Fibroblast of skin of right quadriceps (primary cell): ENCODE measurements at regions not wholly inside any gene's neighbourhood (a gene's known extent, or its start where the extent isn't known, plus 50 kb on each side); places are given as distances from the start of the nearest gene placed in this dataset.

Experiments
- DNase-seq: peaks from one replicate; pipeline ENCODE4 v3.0.0-alpha.2; 2013

DNA sequence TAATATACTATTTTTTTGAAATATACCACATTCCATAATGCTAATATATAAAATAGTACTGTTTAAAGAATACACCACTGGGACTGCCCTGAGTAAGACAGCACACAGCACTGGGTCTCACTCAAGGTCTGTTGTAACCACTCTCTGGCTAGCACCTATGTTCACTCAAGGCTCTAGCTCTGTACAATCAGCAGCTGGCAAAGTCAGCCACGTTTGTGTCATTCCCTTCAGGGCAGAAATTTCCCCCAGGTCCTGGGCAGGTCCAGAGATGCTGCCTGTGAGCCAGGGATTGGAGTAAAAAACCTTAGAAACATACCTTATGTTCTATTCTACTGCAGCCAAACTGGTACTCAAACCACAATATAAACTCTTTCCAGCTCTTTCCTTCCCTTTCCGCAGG, 1160.2 kb upstream of the ADGRL3 start:
- no peak for DNase-seq

DNA sequence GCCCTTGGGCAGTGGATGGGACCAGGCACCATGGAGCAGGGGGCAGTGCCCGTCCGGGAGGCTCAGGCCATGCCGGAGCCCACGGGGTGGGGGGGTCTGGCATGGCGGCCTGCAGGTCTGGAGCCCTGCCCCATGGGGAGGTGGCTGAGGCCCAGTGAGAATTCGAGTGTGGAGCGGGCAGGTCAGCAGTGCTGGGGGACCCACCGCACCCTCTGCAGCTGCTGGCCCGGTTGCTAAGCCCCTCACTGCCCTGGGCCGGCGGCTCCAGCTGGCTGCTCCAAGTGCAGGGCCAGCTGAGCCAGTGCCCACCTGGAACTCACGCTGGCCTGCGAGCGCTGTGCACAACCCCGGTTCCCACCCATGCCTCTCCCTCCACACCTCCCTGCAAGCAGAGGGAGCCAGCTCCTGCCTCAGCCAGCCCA, 1157.9 kb upstream of the ADGRL3 start:
- DNase-seq: no peak

DNA sequence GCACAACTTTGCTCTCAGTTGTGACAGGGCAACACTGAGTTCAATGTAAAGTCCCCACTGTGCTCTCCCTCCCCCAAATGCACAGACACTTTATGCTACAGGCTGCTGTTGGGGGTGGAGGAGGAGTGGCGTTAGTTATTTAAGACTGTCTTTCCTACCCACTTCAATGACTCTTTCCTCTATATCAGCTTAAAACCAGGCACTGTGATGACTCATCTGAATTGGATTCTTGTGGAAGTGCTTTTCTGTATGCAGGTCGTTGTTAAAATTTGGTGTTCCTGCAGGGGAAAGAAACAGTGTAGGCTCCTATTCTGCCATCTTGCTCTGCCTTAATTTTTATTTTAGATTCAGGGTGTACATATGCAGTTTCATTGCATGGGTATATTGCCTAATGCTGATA, 1157.2 kb upstream of the ADGRL3 start:
- no peak for DNase-seq

DNA sequence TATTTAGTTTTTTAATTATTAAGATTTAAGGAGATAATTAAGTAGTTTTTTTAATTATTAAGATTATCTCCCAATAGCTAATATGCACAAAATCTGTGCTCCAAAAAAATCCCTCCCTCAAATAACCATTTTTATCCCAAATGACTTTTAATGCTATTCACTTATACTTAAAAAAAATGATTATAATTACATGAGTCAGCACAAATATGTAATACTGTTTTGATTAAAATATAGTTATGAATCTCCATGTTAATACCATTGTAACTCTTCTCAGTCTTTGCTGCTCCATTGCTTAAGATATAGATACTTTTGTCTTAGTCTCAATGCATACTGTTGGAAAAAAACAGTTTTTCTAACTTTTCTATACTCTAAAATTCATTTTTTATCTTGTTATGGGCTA, 1121.1 kb upstream of the ADGRL3 start:
- no peak for DNase-seq

DNA sequence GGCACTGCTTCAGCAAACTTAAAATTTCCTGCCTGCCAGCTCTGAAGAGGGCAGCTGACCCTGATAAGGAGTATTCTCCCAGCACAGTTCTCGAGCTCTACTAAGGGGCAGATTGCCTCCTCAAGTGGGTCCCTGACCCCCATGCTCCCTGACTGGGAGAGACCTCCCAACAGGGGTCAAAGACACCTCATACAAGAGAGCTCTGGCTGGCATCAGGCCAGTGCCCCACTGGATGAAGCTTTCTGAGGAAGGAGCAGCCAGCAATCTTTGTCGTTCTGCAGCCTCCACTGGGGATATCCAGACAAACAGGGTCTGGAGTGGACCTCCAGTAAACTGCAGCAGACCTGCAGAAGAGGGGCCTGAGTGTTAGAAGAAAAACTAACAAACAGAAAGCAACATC, 1118.3 kb upstream of the ADGRL3 start:
- DNase-seq: no peak

DNA sequence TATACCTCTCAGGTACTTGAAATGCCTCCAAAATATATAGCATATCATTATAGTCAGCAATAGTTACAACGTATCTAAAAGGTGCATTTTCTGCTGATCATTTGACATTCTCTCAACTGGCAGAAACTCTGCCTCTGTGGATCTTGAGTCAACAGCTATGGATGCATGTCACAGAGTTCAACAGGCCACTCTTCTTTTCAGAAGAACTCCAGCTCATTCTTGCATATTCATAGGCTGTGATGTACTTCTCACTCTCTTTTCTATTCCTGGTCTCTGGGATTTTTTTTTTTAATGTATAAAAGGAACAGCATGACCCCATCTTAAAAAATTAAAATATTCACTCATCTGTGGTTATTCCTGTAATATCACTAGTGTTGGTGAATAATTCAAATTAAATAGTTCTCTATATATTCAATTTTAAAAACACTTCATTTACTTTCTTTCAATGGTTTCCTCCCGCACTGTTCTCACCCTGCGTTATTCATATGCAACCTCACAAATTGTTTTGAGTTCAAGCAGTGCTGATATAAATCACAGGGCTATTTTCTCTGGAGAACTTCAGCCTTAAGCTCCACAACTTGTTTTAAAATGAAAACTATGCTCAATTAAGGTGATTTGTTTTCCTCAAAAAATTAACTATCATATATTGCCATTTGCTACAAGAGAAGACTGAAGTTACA, 1111.2 kb upstream of the ADGRL3 start:
- DNase-seq: no peak

DNA sequence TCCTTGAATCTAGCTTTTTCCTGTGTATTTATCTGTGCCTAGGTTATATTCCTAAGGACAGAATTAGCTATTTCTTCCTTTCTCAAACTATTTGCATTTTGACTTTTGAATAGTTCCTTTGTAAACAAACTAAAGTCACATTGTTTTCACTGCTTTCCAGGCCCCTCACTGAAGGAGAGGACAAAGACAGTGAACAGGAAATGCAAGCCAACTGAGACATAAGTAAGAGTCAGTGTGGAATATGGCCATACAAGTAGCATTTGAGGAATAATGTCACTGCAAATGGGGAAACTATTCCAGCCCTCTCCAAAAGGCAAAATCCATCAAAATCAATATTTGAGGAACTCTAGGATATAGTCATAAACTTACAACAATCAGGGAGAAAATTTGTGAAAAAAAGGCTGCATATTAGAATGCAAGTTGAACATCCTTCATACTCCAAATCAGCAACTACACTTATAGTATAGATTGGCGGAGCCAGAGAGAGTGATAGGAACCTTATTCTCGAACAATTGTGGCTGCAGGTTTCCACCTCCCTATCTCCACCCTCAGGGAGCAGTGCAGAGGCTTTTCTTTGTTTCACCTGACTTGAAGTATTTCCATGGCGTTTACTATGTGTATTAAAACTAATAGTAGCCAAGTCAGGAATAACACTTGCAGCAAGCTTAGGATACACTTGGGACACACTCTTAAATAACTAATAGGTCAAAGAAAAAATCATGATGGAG, 1110.4 kb upstream of the ADGRL3 start:
- no peak for DNase-seq

DNA sequence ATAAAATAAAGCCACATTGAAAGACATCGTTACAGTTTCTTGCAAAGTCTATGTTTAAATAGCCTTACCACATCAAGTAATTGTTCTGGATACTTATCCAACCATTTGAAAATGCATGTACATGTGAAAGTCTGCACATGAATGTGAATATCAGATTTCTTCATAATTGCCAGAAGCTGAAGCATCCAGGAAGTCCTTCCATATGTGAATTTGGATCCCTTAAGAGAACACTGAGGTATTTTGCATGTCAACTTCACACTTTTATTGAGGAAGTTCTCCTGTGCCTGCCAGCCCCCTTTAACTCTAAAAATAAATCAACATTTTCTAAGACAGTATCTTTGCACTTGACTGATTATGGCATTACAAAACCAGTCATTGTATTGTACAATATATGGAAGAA, 1103.5 kb upstream of the ADGRL3 start:
- no peak for DNase-seq

DNA sequence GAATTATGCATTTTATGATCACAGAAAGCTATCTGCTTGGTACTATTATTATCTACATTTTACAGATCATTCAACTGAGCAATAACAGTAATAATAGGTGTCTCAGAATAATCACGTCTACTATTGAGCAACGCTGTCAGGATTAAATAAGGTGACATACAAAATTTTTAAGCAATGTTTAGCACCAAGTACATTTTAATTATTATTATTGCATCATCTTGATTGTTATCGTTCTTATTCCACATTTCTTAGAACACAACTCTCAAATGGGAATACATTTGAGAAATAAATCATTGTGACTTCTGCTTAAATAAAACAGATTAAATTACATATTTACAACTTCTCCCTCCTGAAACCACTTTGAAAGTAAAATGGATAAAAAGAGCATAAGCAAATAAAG, 1083.5 kb upstream of the ADGRL3 start:
- DNase-seq: no peak

DNA sequence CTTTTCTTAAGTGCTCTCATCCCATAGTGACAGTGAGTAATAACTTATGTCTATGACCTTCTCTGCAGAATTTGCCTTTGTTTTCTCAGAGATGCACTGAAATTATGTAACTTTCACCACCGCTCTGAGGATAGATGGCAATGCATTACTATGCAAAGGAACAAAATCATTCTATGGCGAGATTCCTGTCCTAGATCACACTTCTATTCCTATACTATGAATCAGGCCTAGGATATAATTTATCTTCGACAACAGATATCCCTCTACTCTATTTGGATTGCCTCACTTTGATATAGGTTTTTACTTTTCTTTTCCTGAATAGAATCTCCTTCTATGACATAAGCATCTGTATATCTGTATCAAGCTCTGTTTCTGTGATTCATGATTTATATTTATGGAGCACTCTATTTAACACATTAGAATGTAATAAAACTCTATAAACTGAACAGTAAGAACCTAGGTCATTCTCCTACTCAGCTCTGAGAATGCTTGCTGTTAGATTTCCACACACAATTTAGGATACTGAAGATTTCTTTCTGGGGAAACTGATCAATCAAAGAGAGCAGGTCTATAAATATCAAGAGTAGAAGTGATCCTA, 1082.3 kb upstream of the ADGRL3 start:
- no peak for DNase-seq

DNA sequence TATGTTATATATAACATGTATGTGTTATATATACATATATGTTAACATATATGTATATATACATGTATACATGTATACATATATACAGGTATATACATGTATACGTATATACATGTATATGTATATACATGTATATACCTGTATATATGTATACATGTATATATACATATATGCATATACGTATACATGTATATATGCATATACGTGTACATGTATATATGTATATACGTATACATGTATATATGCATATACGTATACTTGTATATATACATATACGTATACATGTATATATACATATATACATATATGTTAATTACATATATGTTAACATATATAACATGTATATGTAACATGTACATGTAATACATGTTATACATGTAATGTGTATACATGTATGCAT, 1077.3 kb upstream of the ADGRL3 start:
- DNase-seq: no peak

DNA sequence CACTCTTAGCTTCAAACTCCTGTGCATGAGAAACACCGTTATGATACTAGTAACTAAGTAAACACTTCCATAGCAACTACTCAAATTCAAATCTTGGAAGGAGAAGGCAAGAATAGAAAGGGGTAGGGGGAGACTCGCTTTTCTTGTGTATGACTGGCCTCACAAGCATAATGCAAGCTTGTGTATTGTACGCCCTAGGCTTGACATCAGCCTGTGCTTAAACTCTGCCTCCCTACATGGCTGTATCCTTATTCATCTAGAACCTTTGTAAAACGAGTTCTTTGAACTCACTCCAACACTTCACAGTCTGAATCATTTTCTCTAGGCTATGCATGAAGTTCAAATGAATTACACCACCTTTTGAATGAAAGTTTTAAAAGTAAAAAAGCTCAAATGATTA, 1071.2 kb upstream of the ADGRL3 start:
- peak; percentile 5 for DNase-seq

DNA sequence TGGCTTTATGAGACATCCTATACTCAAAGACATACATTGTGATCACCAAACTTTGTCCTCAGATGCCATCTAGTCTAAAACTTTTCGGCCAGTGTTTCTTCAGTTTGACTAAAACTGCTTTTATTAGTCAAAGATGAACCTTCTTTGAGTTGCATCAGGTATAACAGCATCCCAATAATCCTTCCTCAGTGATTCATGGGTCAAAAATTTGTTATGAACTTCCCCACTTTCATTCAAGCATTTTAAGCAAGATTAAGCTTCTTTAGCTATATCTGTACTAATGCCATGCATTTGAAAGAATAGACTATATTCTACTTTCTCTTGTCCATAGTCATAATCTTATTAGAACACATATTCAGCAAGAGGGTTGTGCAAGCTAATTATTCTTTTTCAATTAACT, 1070.4 kb upstream of the ADGRL3 start:
- DNase-seq: peak; percentile 9

DNA sequence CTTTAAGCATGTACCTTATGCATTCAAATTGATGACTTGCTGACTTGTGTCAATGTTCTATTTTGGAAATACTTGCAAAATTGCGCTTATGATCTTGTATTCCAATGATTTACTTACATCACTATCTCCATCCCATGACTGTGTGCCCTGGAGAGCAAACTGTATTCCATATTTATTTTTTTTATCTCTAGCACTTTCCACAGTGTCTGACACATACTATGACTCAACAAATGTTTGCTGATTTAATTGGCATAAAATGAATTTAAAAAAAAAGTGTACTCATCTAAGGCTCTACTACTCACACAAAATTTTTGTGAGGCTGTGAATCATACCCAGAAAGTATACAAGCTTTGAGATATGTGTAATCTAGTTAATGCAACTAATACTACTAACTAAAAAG, 1066.8 kb upstream of the ADGRL3 start:
- DNase-seq: peak; percentile 34

DNA sequence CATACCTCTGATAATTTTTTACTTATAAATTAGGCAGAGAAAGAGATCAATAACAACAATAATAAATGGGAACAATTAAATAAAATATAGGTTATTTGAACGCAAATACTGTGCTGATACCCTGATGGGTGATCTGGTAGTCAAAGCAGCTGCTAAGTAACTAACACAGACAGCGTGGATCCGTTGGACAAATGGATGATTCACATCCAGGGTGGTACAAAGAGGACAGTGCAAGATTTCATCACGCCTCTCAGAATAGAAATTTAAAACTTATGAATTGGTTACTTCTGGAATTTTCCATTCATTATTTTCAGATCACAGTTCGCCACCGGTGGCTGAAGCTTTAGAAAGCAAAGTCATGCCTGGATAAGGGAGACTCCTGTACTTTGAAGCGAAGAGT, 1066.0 kb upstream of the ADGRL3 start:
- no peak for DNase-seq

DNA sequence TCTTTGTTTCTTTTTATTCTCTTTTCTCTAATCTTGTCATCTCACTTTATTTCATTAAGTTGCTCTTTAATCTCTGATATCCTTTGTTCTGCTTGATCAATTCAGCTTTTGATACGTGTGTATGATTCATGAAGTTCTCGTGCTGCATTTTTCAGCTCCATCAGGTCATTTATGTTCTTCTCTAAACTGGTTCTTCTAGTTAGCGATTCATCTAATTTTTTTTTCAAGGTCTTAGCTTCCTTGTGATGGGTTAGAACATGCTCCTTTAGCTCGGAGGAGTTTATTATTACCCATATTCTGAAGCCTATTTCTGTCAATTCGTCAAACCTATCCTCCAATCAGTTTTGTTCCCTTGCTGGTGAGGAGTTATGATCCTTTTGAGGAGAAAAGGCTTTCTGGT, 1045.0 kb upstream of the ADGRL3 start:
- DNase-seq: no peak

DNA sequence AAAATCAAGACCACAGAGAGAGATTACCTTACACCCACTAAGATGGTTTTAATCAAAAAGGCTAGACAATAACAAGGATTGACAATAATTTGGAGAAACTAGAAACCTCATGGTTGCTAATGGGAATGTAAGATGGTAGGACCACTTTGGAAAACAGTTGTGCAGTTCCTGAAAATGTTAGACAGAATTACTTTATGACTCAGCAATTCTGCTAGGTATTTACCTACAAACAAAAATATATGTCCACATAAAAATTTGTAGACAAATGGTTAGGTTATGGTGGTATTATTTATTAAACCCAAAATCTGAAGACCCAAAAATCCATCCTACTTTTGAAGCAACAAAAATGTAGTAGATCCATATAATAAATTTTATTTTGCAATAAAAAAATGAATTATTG, 1027.0 kb upstream of the ADGRL3 start:
- no peak for DNase-seq

DNA sequence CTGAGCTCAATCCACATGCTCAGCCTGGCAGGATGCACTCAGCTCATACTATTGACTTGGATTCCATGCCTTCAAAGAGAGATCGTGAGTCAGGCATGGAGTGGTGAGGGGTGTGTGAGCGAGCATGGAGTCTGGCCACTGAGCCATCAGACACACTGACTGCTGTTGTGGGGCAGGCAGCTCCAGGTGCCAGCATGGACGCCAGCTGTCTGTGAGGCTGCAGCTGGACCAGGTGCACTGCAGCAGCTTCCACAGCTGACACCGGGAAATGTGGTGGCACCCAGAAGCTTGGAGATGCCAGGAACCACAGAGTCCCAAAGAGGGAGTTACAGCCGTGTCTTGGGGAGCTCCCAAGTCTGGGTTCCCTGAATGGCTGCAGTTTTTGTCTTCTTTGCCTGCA, 1026.4 kb upstream of the ADGRL3 start:
- DNase-seq: no peak

DNA sequence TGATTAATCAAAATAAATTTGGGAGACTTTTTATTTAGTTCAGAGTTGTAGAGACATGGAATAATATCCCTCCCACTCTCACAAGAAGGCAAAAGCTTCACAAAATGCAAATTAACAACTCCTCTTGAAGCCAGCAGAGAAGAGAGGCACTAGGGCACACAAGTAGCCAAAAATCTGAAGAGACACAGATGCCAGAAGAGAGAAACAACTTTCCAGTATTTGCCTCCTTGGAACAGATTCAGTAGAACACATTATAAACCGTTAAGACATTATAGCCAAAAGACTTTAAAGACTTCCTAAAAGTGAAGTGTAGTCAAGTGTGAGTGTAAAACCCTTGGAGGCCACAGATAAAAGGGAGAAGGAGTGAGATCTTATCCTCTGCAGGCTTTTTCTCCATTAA, 1024.9 kb upstream of the ADGRL3 start:
- DNase-seq: no peak

DNA sequence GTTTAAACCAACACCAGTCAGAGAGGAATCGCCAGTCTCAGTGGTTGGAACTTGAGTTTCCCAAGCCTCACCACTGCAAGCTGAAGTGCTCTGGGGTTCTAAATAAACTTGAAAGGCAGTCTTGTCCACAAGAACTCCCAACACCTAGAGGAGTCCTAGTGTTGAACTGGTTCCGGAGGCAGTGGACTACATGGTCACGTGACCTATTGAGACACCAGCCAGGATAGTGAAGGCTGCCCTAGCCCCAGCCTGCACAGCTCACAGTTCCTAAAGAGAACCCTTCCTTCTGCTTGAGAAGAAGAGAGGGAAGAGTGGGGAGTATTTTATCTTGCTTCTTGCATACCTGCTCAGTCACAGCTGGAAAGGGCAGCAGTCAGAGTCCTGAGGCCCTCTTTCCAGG, 1012.7 kb upstream of the ADGRL3 start:
- no peak for DNase-seq

DNA sequence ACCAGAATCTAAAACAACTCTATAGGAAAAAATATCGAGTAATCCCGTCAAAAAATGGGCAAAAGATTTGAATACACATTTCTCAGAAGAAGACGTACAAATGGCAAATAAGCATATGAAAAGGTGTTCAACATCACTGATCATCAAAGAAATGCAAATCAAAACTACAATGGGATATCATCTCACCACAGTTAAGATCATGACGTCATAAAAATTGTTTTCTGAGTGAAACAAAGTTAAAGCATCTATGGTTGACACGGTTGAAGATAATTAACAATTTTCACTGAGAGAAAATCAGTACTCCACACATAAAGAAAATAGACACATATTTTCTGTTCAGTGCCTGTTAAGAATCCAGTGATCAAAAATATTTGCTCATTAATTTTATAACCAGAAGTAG, 1010.8 kb upstream of the ADGRL3 start:
- DNase-seq: no peak

DNA sequence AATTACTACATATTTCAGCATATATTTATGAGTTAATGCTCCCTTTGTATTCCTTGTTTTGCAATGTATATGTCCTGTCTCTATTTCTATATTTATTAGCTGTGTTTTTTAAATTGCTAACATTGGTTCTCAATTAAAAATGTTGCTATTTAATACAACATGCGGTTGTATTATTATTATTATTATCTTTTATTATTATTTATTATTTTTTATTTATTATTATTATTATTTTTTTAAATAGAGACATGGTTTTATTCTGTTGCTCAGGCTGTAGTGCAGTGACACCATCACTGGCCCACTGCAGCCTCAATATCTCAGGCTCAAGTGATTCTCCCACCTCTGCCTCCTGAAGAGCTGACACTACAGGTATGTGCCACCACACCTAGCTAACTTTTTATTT, 1005.9 kb upstream of the ADGRL3 start:
- no peak for DNase-seq

DNA sequence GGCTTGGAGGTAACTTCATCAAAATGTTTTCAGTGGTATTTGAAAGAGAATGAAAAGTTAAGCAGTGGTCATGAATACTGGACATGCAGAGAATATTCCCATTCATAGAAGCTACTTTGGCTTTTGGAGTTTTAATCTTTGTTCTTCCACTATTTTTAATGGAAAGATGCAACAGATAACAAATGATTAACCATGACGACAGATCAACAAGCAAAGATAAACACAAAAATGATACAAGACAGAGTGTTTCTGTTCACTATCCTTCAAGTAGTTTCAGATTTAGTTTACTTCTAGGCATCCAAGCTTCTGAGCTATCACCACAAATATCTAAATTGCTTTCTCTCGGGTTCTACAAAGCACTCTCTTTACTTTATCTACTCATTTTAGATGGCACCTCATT, 1004.9 kb upstream of the ADGRL3 start:
- DNase-seq: no peak

DNA sequence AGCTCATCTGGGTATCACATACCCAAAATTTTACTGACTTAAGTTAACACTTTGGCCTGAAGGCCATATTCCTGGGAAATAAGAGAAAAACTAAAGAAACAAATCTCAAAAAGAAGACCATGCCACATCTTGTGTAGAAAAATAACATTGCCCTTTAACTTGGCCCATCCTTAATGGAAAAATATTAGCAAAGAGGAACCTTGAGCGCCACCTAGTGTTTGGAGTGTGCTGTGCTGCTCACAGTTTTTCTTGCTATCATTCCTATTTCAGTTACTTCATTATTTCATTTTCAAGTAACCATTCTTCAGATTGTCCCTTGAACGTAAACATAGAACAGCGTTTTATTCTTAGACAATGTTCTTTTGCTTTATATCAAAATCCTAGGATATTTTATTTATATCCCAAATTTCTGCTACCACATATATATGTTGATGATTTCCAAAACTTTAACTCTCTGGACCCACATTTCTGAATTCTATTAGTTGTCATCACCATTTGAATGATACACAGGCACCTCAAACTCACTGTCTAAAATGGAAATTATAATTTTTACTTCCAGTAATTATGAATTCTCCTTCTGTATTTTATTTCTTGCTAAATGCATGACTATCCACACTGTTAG, 999.0 kb upstream of the ADGRL3 start:
- DNase-seq: peak; percentile 39
